ENCODE measurements at regions not wholly inside any gene's neighbourhood (a gene's known extent, or its start where the extent isn't known, plus 50 kb on each side); places are given as distances from the start of the nearest gene placed in this dataset.

DNA sequence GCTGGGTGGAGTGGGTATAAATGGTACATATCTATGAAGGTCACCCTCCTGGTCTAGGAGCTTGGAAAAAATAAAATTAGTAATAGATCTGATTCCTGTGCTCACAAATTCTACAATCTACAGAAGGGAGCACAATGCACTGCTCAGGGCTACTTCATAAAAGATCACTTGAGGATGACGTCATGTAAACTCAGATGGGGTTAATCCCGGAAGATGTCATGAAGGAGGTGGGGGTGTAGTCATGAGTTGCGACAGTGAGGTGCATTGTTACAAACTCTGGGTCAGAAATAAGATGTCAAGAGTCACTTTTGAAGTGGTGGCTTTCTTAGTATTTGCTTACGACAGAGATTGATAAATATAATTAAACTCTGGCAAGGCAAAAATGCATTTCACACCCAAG, 68.2 kb downstream of the LHX9 start:
- ATAC-seq (no peak), DNase-seq (ENCODE audit: low read depth, low spot score) (no peak), FAIRE-seq (no peak)
- no peaks in the 10 kb centered on the region for H3K27me3 ChIP-seq (replicated peaks in 1 of 2; ENCODE audit: control insufficient read depth in 2 of 2, insufficient read depth in 2 of 2, low read length in 1 of 2)
- ChIA-PET SMC1A (ENCODE audit: uncharacterized antibody, unreplicated experiment) (no interaction called here), CTCF (no interaction called here), RAD21 (ENCODE audit: unreplicated experiment) (no interaction called here), POLR2A (no interaction called here)
- no peaks in the 10 kb centered on the region for H3K4me1 ChIP-seq (ENCODE audit: control insufficient read depth, insufficient read depth, low read length)
- BruUV-seq (replicated peaks), result no TSS peak
- 57% methylated on average over 4 of the region's 4 CpGs for WGBS (ENCODE audit: insufficient coverage, insufficient replicate concordance, low lambda C conversion rate, missing lambda C conversion rate)
- H3K27ac ChIP-seq (ENCODE audit: control insufficient read depth, insufficient read depth), result no peak overlapping the region
- no peak overlapping the region for H3K4me3 ChIP-seq
- no peaks in the 10 kb centered on the region for H3K36me3 ChIP-seq (ENCODE audit: control insufficient read depth in 2 of 2, insufficient read depth in 2 of 2, low read length in 1 of 2)
- TF ChIP-seq ASH2L (IDR thresholded peaks at IDR 0.05; ENCODE audit: borderline replicate concordance, low read depth), result no peak
- peak; percentile 46; the same call in 1 of the 2 replicates for TF ChIP-seq ATF7 (IDR thresholded peaks at IDR 0.05; ENCODE audit: low read depth)
- in situ Hi-C loops (cut with MboI) (no loop called here), intact Hi-C loops (cut with micrococcal nuclease; ENCODE audit: unreplicated experiment) (no loop called here)
- H3K9me3 ChIP-seq (replicated peaks; ENCODE audit: control insufficient read depth, insufficient read depth, low read length), result no peaks in the 10 kb centered on the region
- H3K9ac ChIP-seq (ENCODE audit: control insufficient read depth, insufficient read depth, low read length), result no peak overlapping the region
- no peaks in the 10 kb centered on the region for H4K20me1 ChIP-seq (ENCODE audit: control insufficient read depth, insufficient read depth)
- no peak overlapping the region for H3K4me2 ChIP-seq (ENCODE audit: control insufficient read depth, insufficient read depth)
- no peak overlapping the region for H2AFZ ChIP-seq (ENCODE audit: control insufficient read depth, low read depth, low read length)
- no peaks in the 10 kb centered on the region for H3K79me2 ChIP-seq (ENCODE audit: control insufficient read depth, insufficient read depth, low read length)

DNA sequence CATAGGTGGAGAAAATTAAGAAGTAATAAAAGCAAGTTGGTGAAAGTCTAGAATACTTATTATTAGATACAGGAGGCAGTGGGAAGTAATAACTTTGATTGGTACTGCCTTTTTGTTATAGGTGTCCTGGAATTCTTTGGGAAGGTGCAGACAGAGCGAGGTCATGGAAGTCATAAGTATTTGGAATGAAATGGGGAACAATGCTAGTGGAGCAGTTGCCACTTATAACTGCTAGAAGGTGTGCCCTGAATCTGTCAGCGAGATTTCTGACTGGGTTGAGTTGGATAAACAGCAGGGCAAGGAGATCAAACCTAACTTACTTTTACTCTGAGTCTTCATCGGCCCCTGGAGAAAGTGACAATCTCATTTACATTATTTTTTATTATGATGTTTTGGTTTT, 69.6 kb downstream of the LHX9 start:
- Histone ChIP-seq H3K9ac (ENCODE audit: control insufficient read depth, insufficient read depth, low read length) (no peak overlapping the region), H3K79me2 (ENCODE audit: control insufficient read depth, insufficient read depth, low read length) (no peaks in the 10 kb centered on the region), H3K4me2 (ENCODE audit: control insufficient read depth, insufficient read depth) (no peak overlapping the region), H3K9me3 (replicated peaks; ENCODE audit: control insufficient read depth, insufficient read depth, low read length) (no peaks in the 10 kb centered on the region), H3K27me3 (replicated peaks in 1 of 2; ENCODE audit: control insufficient read depth in 2 of 2, insufficient read depth in 2 of 2, low read length in 1 of 2) (no peaks in the 10 kb centered on the region), H3K27ac (ENCODE audit: control insufficient read depth, insufficient read depth) (no peak overlapping the region), H3K4me1 (ENCODE audit: control insufficient read depth, insufficient read depth, low read length) (no peaks in the 10 kb centered on the region), H3K4me3 (no peak overlapping the region), H2AFZ (ENCODE audit: control insufficient read depth, low read depth, low read length) (no peak overlapping the region), H4K20me1 (ENCODE audit: control insufficient read depth, insufficient read depth) (no peaks in the 10 kb centered on the region), H3K36me3 (ENCODE audit: control insufficient read depth in 2 of 2, insufficient read depth in 2 of 2, low read length in 1 of 2) (no peaks in the 10 kb centered on the region)
- ChIA-PET CTCF (no interaction called here), POLR2A (no interaction called here), RAD21 (ENCODE audit: unreplicated experiment) (no interaction called here), SMC1A (ENCODE audit: uncharacterized antibody, unreplicated experiment) (no interaction called here)
- DNase-seq (ENCODE audit: low read depth, low spot score) (no peak), FAIRE-seq (no peak), ATAC-seq (no peak)
- WGBS (ENCODE audit: insufficient coverage, insufficient replicate concordance, low lambda C conversion rate, missing lambda C conversion rate), result 3% methylated on average over 3 of the region's 3 CpGs
- in situ Hi-C loops (cut with MboI), result no loop called here
- no TSS peak for BruUV-seq (replicated peaks)
- intact Hi-C loops (cut with micrococcal nuclease; ENCODE audit: unreplicated experiment), result no loop called here
- TF ChIP-seq BACH1 (IDR thresholded peaks at IDR 0.05; ENCODE audit: borderline replicate concordance), result no peak
- TF ChIP-seq, protein P1, sequence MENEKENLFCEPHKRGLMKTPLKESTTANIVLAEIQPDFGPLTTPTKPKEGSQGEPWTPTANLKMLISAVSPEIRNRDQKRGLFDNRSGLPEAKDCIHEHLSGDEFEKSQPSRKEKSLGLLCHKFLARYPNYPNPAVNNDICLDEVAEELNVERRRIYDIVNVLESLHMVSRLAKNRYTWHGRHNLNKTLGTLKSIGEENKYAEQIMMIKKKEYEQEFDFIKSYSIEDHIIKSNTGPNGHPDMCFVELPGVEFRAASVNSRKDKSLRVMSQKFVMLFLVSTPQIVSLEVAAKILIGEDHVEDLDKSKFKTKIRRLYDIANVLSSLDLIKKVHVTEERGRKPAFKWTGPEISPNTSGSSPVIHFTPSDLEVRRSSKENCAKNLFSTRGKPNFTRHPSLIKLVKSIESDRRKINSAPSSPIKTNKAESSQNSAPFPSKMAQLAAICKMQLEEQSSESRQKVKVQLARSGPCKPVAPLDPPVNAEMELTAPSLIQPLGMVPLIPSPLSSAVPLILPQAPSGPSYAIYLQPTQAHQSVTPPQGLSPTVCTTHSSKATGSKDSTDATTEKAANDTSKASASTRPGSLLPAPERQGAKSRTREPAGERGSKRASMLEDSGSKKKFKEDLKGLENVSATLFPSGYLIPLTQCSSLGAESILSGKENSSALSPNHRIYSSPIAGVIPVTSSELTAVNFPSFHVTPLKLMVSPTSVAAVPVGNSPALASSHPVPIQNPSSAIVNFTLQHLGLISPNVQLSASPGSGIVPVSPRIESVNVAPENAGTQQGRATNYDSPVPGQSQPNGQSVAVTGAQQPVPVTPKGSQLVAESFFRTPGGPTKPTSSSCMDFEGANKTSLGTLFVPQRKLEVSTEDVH (IDR thresholded peaks at IDR 0.05; ENCODE audit: low read depth, partially characterized antibody), result no peak
- no peak for TF ChIP-seq NBN (IDR thresholded peaks at IDR 0.05)
- no peak for TF ChIP-seq FOXK2 (IDR thresholded peaks at IDR 0.05)
- no peak for TF ChIP-seq PML (IDR thresholded peaks at IDR 0.05; ENCODE audit: low read length)
- TF ChIP-seq SUZ12 (IDR thresholded peaks at IDR 0.05; ENCODE audit: unreplicated experiment), result no peak
- TF ChIP-seq NR2C1 (IDR thresholded peaks at IDR 0.05), result no peak
- TF ChIP-seq EZH2 (IDR thresholded peaks at IDR 0.05; ENCODE audit: borderline replicate concordance, control insufficient read depth, low read depth, low read length), result no peak
- no peak for TF ChIP-seq MTA2 (IDR thresholded peaks at IDR 0.05; ENCODE audit: low read depth)
- TF ChIP-seq KDM1A (IDR thresholded peaks at IDR 0.05; ENCODE audit: borderline replicate concordance), result no peak
- TF ChIP-seq, protein P2, sequence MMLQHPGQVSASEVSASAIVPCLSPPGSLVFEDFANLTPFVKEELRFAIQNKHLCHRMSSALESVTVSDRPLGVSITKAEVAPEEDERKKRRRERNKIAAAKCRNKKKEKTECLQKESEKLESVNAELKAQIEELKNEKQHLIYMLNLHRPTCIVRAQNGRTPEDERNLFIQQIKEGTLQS (IDR thresholded peaks at IDR 0.05; ENCODE audit: borderline replicate concordance, extremely low read depth, low read depth, low read length), result no peak
- TF ChIP-seq, protein P3, sequence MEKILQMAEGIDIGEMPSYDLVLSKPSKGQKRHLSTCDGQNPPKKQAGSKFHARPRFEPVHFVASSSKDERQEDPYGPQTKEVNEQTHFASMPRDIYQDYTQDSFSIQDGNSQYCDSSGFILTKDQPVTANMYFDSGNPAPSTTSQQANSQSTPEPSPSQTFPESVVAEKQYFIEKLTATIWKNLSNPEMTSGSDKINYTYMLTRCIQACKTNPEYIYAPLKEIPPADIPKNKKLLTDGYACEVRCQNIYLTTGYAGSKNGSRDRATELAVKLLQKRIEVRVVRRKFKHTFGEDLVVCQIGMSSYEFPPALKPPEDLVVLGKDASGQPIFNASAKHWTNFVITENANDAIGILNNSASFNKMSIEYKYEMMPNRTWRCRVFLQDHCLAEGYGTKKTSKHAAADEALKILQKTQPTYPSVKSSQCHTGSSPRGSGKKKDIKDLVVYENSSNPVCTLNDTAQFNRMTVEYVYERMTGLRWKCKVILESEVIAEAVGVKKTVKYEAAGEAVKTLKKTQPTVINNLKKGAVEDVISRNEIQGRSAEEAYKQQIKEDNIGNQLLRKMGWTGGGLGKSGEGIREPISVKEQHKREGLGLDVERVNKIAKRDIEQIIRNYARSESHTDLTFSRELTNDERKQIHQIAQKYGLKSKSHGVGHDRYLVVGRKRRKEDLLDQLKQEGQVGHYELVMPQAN (conservative IDR thresholded peaks at IDR 0.05), result no peak
- no peak for TF ChIP-seq NRF1 (conservative IDR thresholded peaks at IDR 0.05; ENCODE audit: low read depth, low read length)
